ENCODE measurements at regions not wholly inside any gene's neighbourhood (a gene's known extent, or its start where the extent isn't known, plus 50 kb on each side); places are given as distances from the start of the nearest gene placed in this dataset.
"Not testable (repeated sequence)": the region's sequence is repeated elsewhere in the genome, so short reads cannot be mapped to it uniquely, and the experiment has no call there.

GRCh38 chr5:86731319-86732117, 113.8 kb downstream of the COX7C start:
- not testable (repeated sequence) for H3K27ac ChIP-seq (ENCODE audit: low read depth, low read length); H3K36me3 ChIP-seq (ENCODE audit: insufficient read depth, low read length); H3K9me3 ChIP-seq (ENCODE audit: low read length); H3K4me1 ChIP-seq (ENCODE audit: insufficient read depth, low read length); H3K27me3 ChIP-seq (ENCODE audit: control insufficient read depth in 1 of 2, insufficient read depth in 2 of 2, low read length in 2 of 2); H3K9ac ChIP-seq (ENCODE audit: low read length); H3K4me3 ChIP-seq (ENCODE audit: low read depth in 1 of 2, low read length in 2 of 2)

- Histone ChIP-seq H3K9ac (ENCODE audit: low read length) (no peak overlapping the region), H3K9me3 (ENCODE audit: low read length) (no peaks in the 10 kb centered on the region), H3K27me3 (ENCODE audit: control insufficient read depth in 1 of 2, insufficient read depth in 2 of 2, low read length in 2 of 2) (no peaks in the 10 kb centered on the region), H3K27ac (ENCODE audit: low read depth, low read length) (no peak overlapping the region), H3K36me3 (ENCODE audit: insufficient read depth, low read length) (no peaks in the 10 kb centered on the region), H3K4me1 (ENCODE audit: insufficient read depth, low read length) (no peaks in the 10 kb centered on the region), H3K4me3 (ENCODE audit: low read depth in 1 of 2, low read length in 2 of 2) (no peak overlapping the region)
These were observed 117.6 kb downstream of the COX7C start for GRCh38 chr5:86735370-86735769.

- Histone ChIP-seq H3K4me1 (ENCODE audit: insufficient read depth, low read length) (no peaks in the 10 kb centered on the region), H3K27me3 (ENCODE audit: control insufficient read depth in 1 of 2, insufficient read depth in 2 of 2, low read length in 2 of 2) (no peaks in the 10 kb centered on the region), H3K9me3 (ENCODE audit: low read length) (no peaks in the 10 kb centered on the region), H3K4me3 (ENCODE audit: low read depth in 1 of 2, low read length in 2 of 2) (no peak overlapping the region), H3K27ac (ENCODE audit: low read depth, low read length) (no peak overlapping the region), H3K36me3 (ENCODE audit: insufficient read depth, low read length) (no peaks in the 10 kb centered on the region), H3K9ac (ENCODE audit: low read length) (no peak overlapping the region)
These were observed 119.8 kb downstream of the COX7C start for GRCh38 chr5:86737579-86737978.

- H3K9ac ChIP-seq (ENCODE audit: low read length), result no peak overlapping the region
These were observed 130.9 kb downstream of the COX7C start for GRCh38 chr5:86748538-86749105.

GRCh38 chr5:86749841-86750240, 132.1 kb downstream of the COX7C start:
- H3K27me3 ChIP-seq (ENCODE audit: control insufficient read depth in 1 of 2, insufficient read depth in 2 of 2, low read length in 2 of 2), result no peaks in the 10 kb centered on the region
- no peaks in the 10 kb centered on the region for H3K9me3 ChIP-seq (ENCODE audit: low read length)
- H3K36me3 ChIP-seq (ENCODE audit: insufficient read depth, low read length), result no peaks in the 10 kb centered on the region
- no peak overlapping the region for H3K4me3 ChIP-seq (ENCODE audit: low read depth in 1 of 2, low read length in 2 of 2)
- no peak overlapping the region for H3K9ac ChIP-seq (ENCODE audit: low read length)
- no peak overlapping the region for H3K27ac ChIP-seq (ENCODE audit: low read depth, low read length)
- H3K4me1 ChIP-seq (ENCODE audit: insufficient read depth, low read length), result no peaks in the 10 kb centered on the region

More at GRCh38 chr5:86748538-86749105, 130.9 kb downstream of the COX7C start:
- H3K4me3 ChIP-seq (ENCODE audit: low read depth in 1 of 2, low read length in 2 of 2), result no peak overlapping the region
- no peaks in the 10 kb centered on the region for H3K27me3 ChIP-seq (ENCODE audit: control insufficient read depth in 1 of 2, insufficient read depth in 2 of 2, low read length in 2 of 2)
- no peak overlapping the region for H3K27ac ChIP-seq (ENCODE audit: low read depth, low read length)
- H3K36me3 ChIP-seq (ENCODE audit: insufficient read depth, low read length), result no peaks in the 10 kb centered on the region
- no peaks in the 10 kb centered on the region for H3K4me1 ChIP-seq (ENCODE audit: insufficient read depth, low read length)
- H3K9me3 ChIP-seq (ENCODE audit: low read length), result no peaks in the 10 kb centered on the region

- Histone ChIP-seq H3K4me1 (ENCODE audit: insufficient read depth, low read length) (no peaks in the 10 kb centered on the region), H3K4me3 (ENCODE audit: low read depth in 1 of 2, low read length in 2 of 2) (no peak overlapping the region), H3K9ac (ENCODE audit: low read length) (no peak overlapping the region), H3K27me3 (ENCODE audit: control insufficient read depth in 1 of 2, insufficient read depth in 2 of 2, low read length in 2 of 2) (no peaks in the 10 kb centered on the region), H3K36me3 (ENCODE audit: insufficient read depth, low read length) (no peaks in the 10 kb centered on the region), H3K9me3 (ENCODE audit: low read length) (no peaks in the 10 kb centered on the region), H3K27ac (ENCODE audit: low read depth, low read length) (no peak overlapping the region)
These were observed 139.1 kb downstream of the COX7C start for GRCh38 chr5:86756839-86757238.

GRCh38 chr5:86757824-86758223, 140.1 kb downstream of the COX7C start:
- H3K9me3 ChIP-seq (ENCODE audit: low read length), result no peaks in the 10 kb centered on the region
- H3K4me3 ChIP-seq (ENCODE audit: low read depth in 1 of 2, low read length in 2 of 2), result no peak overlapping the region
- no peaks in the 10 kb centered on the region for H3K27me3 ChIP-seq (ENCODE audit: control insufficient read depth in 1 of 2, insufficient read depth in 2 of 2, low read length in 2 of 2)
- no peak overlapping the region for H3K27ac ChIP-seq (ENCODE audit: low read depth, low read length)
- H3K36me3 ChIP-seq (ENCODE audit: insufficient read depth, low read length), result no peaks in the 10 kb centered on the region
- no peak overlapping the region for H3K9ac ChIP-seq (ENCODE audit: low read length)
- H3K4me1 ChIP-seq (ENCODE audit: insufficient read depth, low read length), result no peaks in the 10 kb centered on the region

GRCh38 chr5:86760661-86761060, 142.9 kb downstream of the COX7C start:
- no peak overlapping the region for H3K4me3 ChIP-seq (ENCODE audit: low read depth in 1 of 2, low read length in 2 of 2)
- no peaks in the 10 kb centered on the region for H3K36me3 ChIP-seq (ENCODE audit: insufficient read depth, low read length)
- H3K9me3 ChIP-seq (ENCODE audit: low read length), result no peaks in the 10 kb centered on the region
- H3K27me3 ChIP-seq (ENCODE audit: control insufficient read depth in 1 of 2, insufficient read depth in 2 of 2, low read length in 2 of 2), result no peaks in the 10 kb centered on the region
- peaks cover 1% of the 10 kb centered on the region for H3K4me1 ChIP-seq (ENCODE audit: insufficient read depth, low read length)
- no peak overlapping the region for H3K9ac ChIP-seq (ENCODE audit: low read length)
- H3K27ac ChIP-seq (ENCODE audit: low read depth, low read length), result no peak overlapping the region

GRCh38 chr5:86763929-86764328, 146.2 kb downstream of the COX7C start:
- Histone ChIP-seq H3K4me3 (ENCODE audit: low read depth in 1 of 2, low read length in 2 of 2) (no peak overlapping the region), H3K36me3 (ENCODE audit: insufficient read depth, low read length) (no peaks in the 10 kb centered on the region), H3K9me3 (ENCODE audit: low read length) (no peaks in the 10 kb centered on the region), H3K27me3 (ENCODE audit: control insufficient read depth in 1 of 2, insufficient read depth in 2 of 2, low read length in 2 of 2) (no peaks in the 10 kb centered on the region), H3K4me1 (ENCODE audit: insufficient read depth, low read length) (peaks cover 10% of the 10 kb centered on the region), H3K27ac (ENCODE audit: low read depth, low read length) (no peak overlapping the region), H3K9ac (ENCODE audit: low read length) (no peak overlapping the region)

- no peaks in the 10 kb centered on the region for H3K27me3 ChIP-seq (ENCODE audit: control insufficient read depth in 1 of 2, insufficient read depth in 2 of 2, low read length in 2 of 2)
- H3K36me3 ChIP-seq (ENCODE audit: insufficient read depth, low read length), result no peaks in the 10 kb centered on the region
- H3K9me3 ChIP-seq (ENCODE audit: low read length), result no peaks in the 10 kb centered on the region
- peaks cover 10% of the 10 kb centered on the region for H3K4me1 ChIP-seq (ENCODE audit: insufficient read depth, low read length)
- no peak overlapping the region for H3K27ac ChIP-seq (ENCODE audit: low read depth, low read length)
- H3K4me3 ChIP-seq (ENCODE audit: low read depth in 1 of 2, low read length in 2 of 2), result no peak overlapping the region
- no peak overlapping the region for H3K9ac ChIP-seq (ENCODE audit: low read length)
These were observed 148.2 kb downstream of the COX7C start for GRCh38 chr5:86765778-86766502.

- Histone ChIP-seq H3K9me3 (ENCODE audit: low read length) (no peaks in the 10 kb centered on the region), H3K27ac (ENCODE audit: low read depth, low read length) (no peak overlapping the region), H3K4me3 (ENCODE audit: low read depth in 1 of 2, low read length in 2 of 2) (no peak overlapping the region), H3K4me1 (ENCODE audit: insufficient read depth, low read length) (peaks cover 10% of the 10 kb centered on the region), H3K27me3 (ENCODE audit: control insufficient read depth in 1 of 2, insufficient read depth in 2 of 2, low read length in 2 of 2) (no peaks in the 10 kb centered on the region), H3K36me3 (ENCODE audit: insufficient read depth, low read length) (no peaks in the 10 kb centered on the region), H3K9ac (ENCODE audit: low read length) (no peak overlapping the region)
These were observed 151.0 kb downstream of the COX7C start for GRCh38 chr5:86768699-86769202.

All from muscle layer of colon (tissue), 2 donors.